Panc1 (cell line): ENCODE measurements at regions not wholly inside any gene's neighbourhood (a gene's known extent, or its start where the extent isn't known, plus 50 kb on each side); places are given as distances from the start of the nearest gene placed in this dataset.

Source experiments
- ATAC-seq: fragments of 200-7000 bp; cut with Tn5 transposase; 2 replicates; pipeline ENCODE4 v1.9.1; 2020; ENCODE audit warnings: mild to moderate bottlenecking, moderate library complexity
- BruUV-seq: library from RNA; stranded (reverse); fragments of 400-500 nt; replicated peaks from 2 replicates; lab custom pipeline; 2021; lab: Mats Ljungman, UMichigan
- CTCF ChIA-PET: fragments of 300-600 bp; sonication (Branson Sonifier 250); formaldehyde crosslinking; loops from one replicate; lab custom pipeline; 2022; ENCODE audit warnings: antibody characterized with exemption; lab: Charles Lee
- POLR2A ChIA-PET: fragments of 300-600 bp; sonication (Branson Sonifier 250); formaldehyde crosslinking; loops from one replicate; lab custom pipeline; 2022; ENCODE audit warnings: antibody characterized with exemption; lab: Charles Lee
- DNase-seq: peaks from one replicate; pipeline ENCODE4 v3.0.0-alpha.2; 2010; ENCODE audit warnings: low read depth, low spot score
- H3K27ac ChIP-seq: 2 replicates; pipeline ENCODE4 v1.5.1; 2011; ENCODE audit warnings: mild to moderate bottlenecking, low read length, inconsistent platforms
- H3K27me3 ChIP-seq: fragments of 200-500 bp; sonication (Bioruptor generic); 2 replicates; pipeline ENCODE4 v1.6.0; 2014; ENCODE audit warnings: low read length, inconsistent platforms; ENCODE audit not compliant: control insufficient read depth, insufficient read depth
- H3K36me3 ChIP-seq: fragments of 200-500 bp; sonication (Bioruptor generic); 2 replicates; pipeline ENCODE4 v1.5.1; 2014; ENCODE audit warnings: inconsistent platforms, mild to moderate bottlenecking, low read length, moderate library complexity; ENCODE audit not compliant: control insufficient read depth, insufficient read depth
- H3K4me1 ChIP-seq: 2 replicates; pipeline ENCODE4 v1.5.1; 2011; ENCODE audit warnings: inconsistent platforms, mild to moderate bottlenecking, low read length, moderate library complexity; ENCODE audit not compliant: control insufficient read depth, insufficient read depth
- H3K4me3 ChIP-seq, 2 experiments: 2 replicates each; pipeline ENCODE4 v1.5.1; 2011 to 2012; ENCODE audit warnings: low read depth in 2 of 2, low read length in 2 of 2, mild to moderate bottlenecking in 2 of 2, inconsistent platforms in 1 of 2, moderate library complexity in 1 of 2
- H3K9me3 ChIP-seq: fragments of 200-500 bp; sonication (Bioruptor generic); 2 replicates; pipeline ENCODE4 v1.5.1; 2014; ENCODE audit warnings: low read depth, mild to moderate bottlenecking, inconsistent platforms, low read length, moderate library complexity; ENCODE audit not compliant: control insufficient read depth, insufficient read depth
- POLR2AphosphoS5 ChIP-seq: IDR thresholded peaks from 2 replicates; pipeline ENCODE4 v1.6.1; 2012; ENCODE audit warnings: mild to moderate bottlenecking, low read depth, low read length, moderate library complexity
- SIN3A ChIP-seq: IDR thresholded peaks from 2 replicates; pipeline ENCODE4 v1.6.1; 2012; ENCODE audit warnings: low read depth, mild to moderate bottlenecking, low read length, moderate library complexity, borderline replicate concordance; ENCODE audit not compliant: insufficient read depth
- TCF7L2 ChIP-seq: IDR thresholded peaks from 2 replicates; pipeline ENCODE4 v1.6.1; 2011; ENCODE audit warnings: mild to moderate bottlenecking, low read depth, low read length, inconsistent platforms
- in situ Hi-C: cut with HindIII; loops from 2 replicates; pipeline ENCODE4 v1.10.0; 2016; ENCODE audit warnings: low sequenced_read_pairs, low pct_unique_long_range_greater_than_20kb
- intact Hi-C: fragments of 100-400 bp; cut with micrococcal nuclease; formaldehyde crosslinking; loops from one replicate; pipeline ENCODE4 v1.10.0; 2022; ENCODE audit not compliant: unreplicated experiment
- TF ChIP-seq, protein P1 (sequence below), 2 experiments: IDR thresholded peaks; 2 replicates each; pipeline ENCODE4 v1.6.1; 2011 to 2012; ENCODE audit warnings: low read depth in 2 of 2, control low read depth in 1 of 2, low read length in 1 of 2, mild to moderate bottlenecking in 1 of 2, moderate library complexity in 1 of 2; ENCODE audit not compliant: insufficient read depth in 1 of 2
- TF ChIP-seq, protein P2 (sequence below): fragments of 450-650 bp; IDR thresholded peaks from 2 replicates; pipeline ENCODE4 v1.5.1; 2017; ENCODE audit warnings: mild to moderate bottlenecking

DNA sequence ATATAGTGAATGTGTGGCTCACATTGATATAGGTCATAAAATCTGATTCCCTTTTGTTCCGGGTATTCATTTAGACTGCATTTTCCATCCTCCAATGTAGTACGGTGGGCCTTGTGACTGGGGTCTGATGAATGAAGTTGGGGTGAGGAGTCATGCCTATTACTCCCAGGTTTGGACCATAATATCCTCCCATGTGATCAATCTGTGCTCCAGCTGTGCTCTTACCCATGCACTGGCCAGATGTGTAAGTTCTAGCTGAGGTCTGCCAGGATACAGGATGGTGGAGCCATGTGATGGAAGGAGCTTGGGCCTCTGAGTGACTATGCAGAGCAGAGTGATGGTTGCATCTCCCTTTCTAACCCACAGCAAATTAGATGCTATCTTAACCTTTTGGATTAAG is 1034.0 kb upstream of the TMEM132C start:
- Histone ChIP-seq H3K27me3 (no peaks in the 10 kb centered on the region), H3K27ac (no peak overlapping the region), H3K36me3 (no peaks in the 10 kb centered on the region), H3K4me3 (no peak overlapping the region), H3K4me1 (no peaks in the 10 kb centered on the region), H3K9me3 (no peaks in the 10 kb centered on the region)
- intact Hi-C loops (no loop called here), in situ Hi-C loops (no loop called here)
- TF ChIP-seq, protein P1, sequence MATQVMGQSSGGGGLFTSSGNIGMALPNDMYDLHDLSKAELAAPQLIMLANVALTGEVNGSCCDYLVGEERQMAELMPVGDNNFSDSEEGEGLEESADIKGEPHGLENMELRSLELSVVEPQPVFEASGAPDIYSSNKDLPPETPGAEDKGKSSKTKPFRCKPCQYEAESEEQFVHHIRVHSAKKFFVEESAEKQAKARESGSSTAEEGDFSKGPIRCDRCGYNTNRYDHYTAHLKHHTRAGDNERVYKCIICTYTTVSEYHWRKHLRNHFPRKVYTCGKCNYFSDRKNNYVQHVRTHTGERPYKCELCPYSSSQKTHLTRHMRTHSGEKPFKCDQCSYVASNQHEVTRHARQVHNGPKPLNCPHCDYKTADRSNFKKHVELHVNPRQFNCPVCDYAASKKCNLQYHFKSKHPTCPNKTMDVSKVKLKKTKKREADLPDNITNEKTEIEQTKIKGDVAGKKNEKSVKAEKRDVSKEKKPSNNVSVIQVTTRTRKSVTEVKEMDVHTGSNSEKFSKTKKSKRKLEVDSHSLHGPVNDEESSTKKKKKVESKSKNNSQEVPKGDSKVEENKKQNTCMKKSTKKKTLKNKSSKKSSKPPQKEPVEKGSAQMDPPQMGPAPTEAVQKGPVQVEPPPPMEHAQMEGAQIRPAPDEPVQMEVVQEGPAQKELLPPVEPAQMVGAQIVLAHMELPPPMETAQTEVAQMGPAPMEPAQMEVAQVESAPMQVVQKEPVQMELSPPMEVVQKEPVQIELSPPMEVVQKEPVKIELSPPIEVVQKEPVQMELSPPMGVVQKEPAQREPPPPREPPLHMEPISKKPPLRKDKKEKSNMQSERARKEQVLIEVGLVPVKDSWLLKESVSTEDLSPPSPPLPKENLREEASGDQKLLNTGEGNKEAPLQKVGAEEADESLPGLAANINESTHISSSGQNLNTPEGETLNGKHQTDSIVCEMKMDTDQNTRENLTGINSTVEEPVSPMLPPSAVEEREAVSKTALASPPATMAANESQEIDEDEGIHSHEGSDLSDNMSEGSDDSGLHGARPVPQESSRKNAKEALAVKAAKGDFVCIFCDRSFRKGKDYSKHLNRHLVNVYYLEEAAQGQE (IDR thresholded peaks at IDR 0.05; ENCODE audit: insufficient read depth in 1 of 2, low read depth in 2 of 2, low read length in 1 of 2): no peak
- TF ChIP-seq TCF7L2 (no peak), SIN3A (no peak), POLR2AphosphoS5 (no peak)
- TF ChIP-seq, protein P2, sequence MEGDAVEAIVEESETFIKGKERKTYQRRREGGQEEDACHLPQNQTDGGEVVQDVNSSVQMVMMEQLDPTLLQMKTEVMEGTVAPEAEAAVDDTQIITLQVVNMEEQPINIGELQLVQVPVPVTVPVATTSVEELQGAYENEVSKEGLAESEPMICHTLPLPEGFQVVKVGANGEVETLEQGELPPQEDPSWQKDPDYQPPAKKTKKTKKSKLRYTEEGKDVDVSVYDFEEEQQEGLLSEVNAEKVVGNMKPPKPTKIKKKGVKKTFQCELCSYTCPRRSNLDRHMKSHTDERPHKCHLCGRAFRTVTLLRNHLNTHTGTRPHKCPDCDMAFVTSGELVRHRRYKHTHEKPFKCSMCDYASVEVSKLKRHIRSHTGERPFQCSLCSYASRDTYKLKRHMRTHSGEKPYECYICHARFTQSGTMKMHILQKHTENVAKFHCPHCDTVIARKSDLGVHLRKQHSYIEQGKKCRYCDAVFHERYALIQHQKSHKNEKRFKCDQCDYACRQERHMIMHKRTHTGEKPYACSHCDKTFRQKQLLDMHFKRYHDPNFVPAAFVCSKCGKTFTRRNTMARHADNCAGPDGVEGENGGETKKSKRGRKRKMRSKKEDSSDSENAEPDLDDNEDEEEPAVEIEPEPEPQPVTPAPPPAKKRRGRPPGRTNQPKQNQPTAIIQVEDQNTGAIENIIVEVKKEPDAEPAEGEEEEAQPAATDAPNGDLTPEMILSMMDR: no peak
- no TSS peak for BruUV-seq
- no peak for DNase-seq
- ATAC-seq: no peak
- ChIA-PET POLR2A (no interaction called here), CTCF (no interaction called here)

- Histone ChIP-seq H3K4me1 (no peaks in the 10 kb centered on the region), H3K27ac (no peak overlapping the region), H3K36me3 (no peaks in the 10 kb centered on the region), H3K4me3 (no peak overlapping the region), H3K9me3 (no peaks in the 10 kb centered on the region), H3K27me3 (no peaks in the 10 kb centered on the region)
- CTCF ChIA-PET: no interaction called here
- DNase-seq (no peak), ATAC-seq (no peak)
- intact Hi-C loops: no loop called here
- POLR2A ChIA-PET: no interaction called here
- TF ChIP-seq, protein P1 (IDR thresholded peaks at IDR 0.05; ENCODE audit: insufficient read depth in 1 of 2, low read depth in 2 of 2, low read length in 1 of 2): no peak
- TF ChIP-seq TCF7L2 (no peak), SIN3A (no peak), POLR2AphosphoS5 (no peak)
- TF ChIP-seq, protein P2: no peak
- BruUV-seq: no TSS peak
- in situ Hi-C loops: no loop called here
These were observed 1031.2 kb upstream of the TMEM132C start for GRCh38 chr12:127235761-127236160.
